ENCODE measurements at regions not wholly inside any gene's neighbourhood (a gene's known extent, or its start where the extent isn't known, plus 50 kb on each side); places are given as distances from the start of the nearest gene placed in this dataset.
"Not testable (repeated sequence)": the region's sequence is repeated elsewhere in the genome, so short reads cannot be mapped to it uniquely, and the experiment has no call there.

DNA sequence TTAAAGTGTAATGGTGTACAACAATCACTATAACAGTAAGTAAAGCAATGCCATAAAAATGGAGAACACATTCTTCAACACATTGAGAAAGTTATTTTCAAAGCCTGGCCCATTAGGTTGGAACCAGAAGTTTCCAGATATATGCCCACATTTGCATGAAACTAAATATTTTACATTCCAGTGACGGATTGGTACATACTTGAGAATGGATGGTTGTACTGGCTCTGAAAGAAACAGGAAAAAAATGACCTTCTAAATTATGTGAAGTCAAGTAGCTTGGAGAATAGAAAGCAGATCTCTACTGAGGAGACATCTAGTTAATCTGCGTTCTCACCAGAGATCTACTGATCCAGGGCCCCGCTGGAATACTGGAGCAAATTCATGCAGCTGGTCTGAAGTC, 1037.0 kb downstream of the NR2F1-AS1 start:
- Histone ChIP-seq H3F3A (ENCODE audit: control insufficient read depth, insufficient read depth) (no peaks in the 10 kb centered on the region), H3K9me2 (replicated peaks; ENCODE audit: control insufficient read depth, low read length) (no peaks in the 10 kb centered on the region), H3K4me3 (ENCODE audit: low read length) (no peak overlapping the region), H3K27me3 (ENCODE audit: control insufficient read depth, low read length) (no peaks in the 10 kb centered on the region), H3K9me3 (ENCODE audit: control insufficient read depth, insufficient read depth, low read length) (no peaks in the 10 kb centered on the region), H4K20me1 (ENCODE audit: control insufficient read depth, insufficient read depth, low read depth, low read length) (no peaks in the 10 kb centered on the region), H3K79me2 (ENCODE audit: control insufficient read depth, low read length) (no peaks in the 10 kb centered on the region), H3K27ac (ENCODE audit: low read depth, low read length) (no peak overlapping the region), H3K36me3 (ENCODE audit: control insufficient read depth, low read length) (no peaks in the 10 kb centered on the region), H3K4me1 (ENCODE audit: control insufficient read depth, low read length) (no peaks in the 10 kb centered on the region), H3K4me2 (ENCODE audit: low read length) (no peak overlapping the region)
- TF ChIP-seq EZH2phosphoT487 (IDR thresholded peaks at IDR 0.05; ENCODE audit: borderline replicate concordance, low read length) (no peak), CTCF (IDR thresholded peaks at IDR 0.05; ENCODE audit: low read depth, low read length, poor library complexity, severe bottlenecking) (no peak)

- H3K4me1 ChIP-seq (ENCODE audit: control insufficient read depth, low read length) = no peaks in the 10 kb centered on the region
- TF ChIP-seq CTCF (IDR thresholded peaks at IDR 0.05; ENCODE audit: low read depth, low read length, poor library complexity, severe bottlenecking) (no peak), EZH2phosphoT487 (IDR thresholded peaks at IDR 0.05; ENCODE audit: borderline replicate concordance, low read length) (no peak)
These were observed 1037.8 kb downstream of the NR2F1-AS1 start for GRCh38 chr5:92543201-92543600.

GRCh38 chr5:92542017-92542416, 1039.0 kb downstream of the NR2F1-AS1 start:
- not testable (repeated sequence) for H4K20me1 ChIP-seq (ENCODE audit: control insufficient read depth, insufficient read depth, low read depth, low read length); H3K4me1 ChIP-seq (ENCODE audit: control insufficient read depth, low read length); H3K9me2 ChIP-seq (replicated peaks; ENCODE audit: control insufficient read depth, low read length); H3K79me2 ChIP-seq (ENCODE audit: control insufficient read depth, low read length); H3F3A ChIP-seq (ENCODE audit: control insufficient read depth, insufficient read depth); H3K36me3 ChIP-seq (ENCODE audit: control insufficient read depth, low read length); H3K4me2 ChIP-seq (ENCODE audit: low read length); H3K27ac ChIP-seq (ENCODE audit: low read depth, low read length); H3K27me3 ChIP-seq (ENCODE audit: control insufficient read depth, low read length); H3K9me3 ChIP-seq (ENCODE audit: control insufficient read depth, insufficient read depth, low read length); H3K4me3 ChIP-seq (ENCODE audit: low read length)

More at GRCh38 chr5:92543201-92543600, 1037.8 kb downstream of the NR2F1-AS1 start:
- no peak overlapping the region for H3K4me3 ChIP-seq (ENCODE audit: low read length)
- no peaks in the 10 kb centered on the region for H3K9me3 ChIP-seq (ENCODE audit: control insufficient read depth, insufficient read depth, low read length)
- no peaks in the 10 kb centered on the region for H3F3A ChIP-seq (ENCODE audit: control insufficient read depth, insufficient read depth)
- no peak overlapping the region for H3K4me2 ChIP-seq (ENCODE audit: low read length)
- H3K36me3 ChIP-seq (ENCODE audit: control insufficient read depth, low read length) = no peaks in the 10 kb centered on the region
- H3K27me3 ChIP-seq (ENCODE audit: control insufficient read depth, low read length) = no peaks in the 10 kb centered on the region
- no peaks in the 10 kb centered on the region for H3K9me2 ChIP-seq (replicated peaks; ENCODE audit: control insufficient read depth, low read length)
- no peaks in the 10 kb centered on the region for H3K79me2 ChIP-seq (ENCODE audit: control insufficient read depth, low read length)
- no peaks in the 10 kb centered on the region for H4K20me1 ChIP-seq (ENCODE audit: control insufficient read depth, insufficient read depth, low read depth, low read length)
- H3K27ac ChIP-seq (ENCODE audit: low read depth, low read length) = no peak overlapping the region

DNA sequence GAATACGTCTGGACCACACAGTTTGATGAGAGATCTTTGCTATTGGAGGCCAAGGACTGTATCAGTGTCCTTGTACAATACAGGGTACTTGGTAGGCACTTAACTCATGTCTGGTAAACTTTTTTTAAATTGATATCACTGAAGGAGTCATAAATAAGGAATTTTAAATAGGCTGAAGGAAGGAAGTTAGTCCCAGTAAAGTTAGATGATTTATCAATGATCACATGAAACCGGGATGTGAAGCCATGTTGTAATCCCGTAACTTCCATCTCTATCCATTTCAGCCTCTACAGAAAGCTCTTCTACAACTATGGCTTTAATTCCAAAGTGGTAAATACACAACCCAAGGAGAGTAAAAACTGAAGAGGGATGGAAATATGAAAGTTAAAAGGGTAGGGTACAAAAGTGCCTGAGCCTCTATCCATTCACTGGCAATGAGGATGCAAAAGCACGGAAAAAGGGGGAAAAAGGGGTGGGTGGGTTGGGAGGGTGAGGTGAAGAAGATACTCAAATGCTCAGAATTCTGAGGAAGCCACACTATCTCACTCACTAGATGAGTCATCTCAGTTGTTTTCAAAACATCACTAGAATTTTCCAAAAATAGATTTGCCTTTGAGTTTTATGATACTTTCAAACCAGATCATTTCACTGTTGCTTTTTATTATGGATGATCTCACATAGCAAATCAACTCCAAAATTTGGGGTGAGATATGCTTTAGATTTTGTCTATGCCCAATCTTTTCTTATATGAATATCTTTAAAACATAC, 1053.5 kb downstream of the NR2F1-AS1 start:
- no peaks in the 10 kb centered on the region for H3K9me2 ChIP-seq (replicated peaks; ENCODE audit: control insufficient read depth, low read length)
- no peaks in the 10 kb centered on the region for H3K27me3 ChIP-seq (ENCODE audit: control insufficient read depth, low read length)
- H4K20me1 ChIP-seq (ENCODE audit: control insufficient read depth, insufficient read depth, low read depth, low read length) = no peaks in the 10 kb centered on the region
- no peak overlapping the region for H3K4me2 ChIP-seq (ENCODE audit: low read length)
- no peaks in the 10 kb centered on the region for H3K36me3 ChIP-seq (ENCODE audit: control insufficient read depth, low read length)
- H3K4me1 ChIP-seq (ENCODE audit: control insufficient read depth, low read length) = no peaks in the 10 kb centered on the region
- no peak overlapping the region for H3K4me3 ChIP-seq (ENCODE audit: low read length)
- no peaks in the 10 kb centered on the region for H3K9me3 ChIP-seq (ENCODE audit: control insufficient read depth, insufficient read depth, low read length)
- no peaks in the 10 kb centered on the region for H3F3A ChIP-seq (ENCODE audit: control insufficient read depth, insufficient read depth)
- no peaks in the 10 kb centered on the region for H3K79me2 ChIP-seq (ENCODE audit: control insufficient read depth, low read length)
- H3K27ac ChIP-seq (ENCODE audit: low read depth, low read length) = no peak overlapping the region
- TF ChIP-seq EZH2phosphoT487 (IDR thresholded peaks at IDR 0.05; ENCODE audit: borderline replicate concordance, low read length) = no peak

All from DOHH2 (cell line).